ENCODE measurements at regions not wholly inside any gene's neighbourhood (a gene's known extent, or its start where the extent isn't known, plus 50 kb on each side); places are given as distances from the start of the nearest gene placed in this dataset.

DNA sequence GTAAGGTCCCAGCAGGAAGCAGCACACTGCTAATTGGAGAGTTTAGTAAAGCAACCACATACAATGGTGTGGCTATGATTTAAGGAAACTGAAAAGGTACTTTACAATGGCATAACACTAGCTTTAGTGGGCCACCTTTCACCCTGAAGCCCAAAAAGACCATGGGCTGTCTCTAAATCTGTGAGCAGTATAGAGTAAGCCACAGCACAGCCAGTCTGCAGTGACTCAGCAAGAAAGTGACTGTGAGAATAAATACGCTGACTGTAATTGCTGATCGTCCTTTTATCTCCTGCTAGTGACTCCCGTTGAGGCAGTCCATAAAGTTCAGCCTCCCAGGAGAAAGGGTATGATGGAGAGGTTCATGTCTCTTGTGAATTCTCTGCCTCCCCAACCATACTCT, 679.8 kb upstream of the KIF2B start:
- H3K27me3 ChIP-seq (ENCODE audit: control insufficient read depth, insufficient read depth, low read length) = no peaks in the 10 kb centered on the region
- DNase-seq (ENCODE audit: low read depth, low spot score) (no peak), ATAC-seq (no peak)
- intact Hi-C loops (cut with micrococcal nuclease; ENCODE audit: unreplicated experiment) = loop anchor here (10.0 kb wide), 1 partner anchor 58 kb away; no protein-coding TSS in a partner anchor
- TF ChIP-seq CTCF (IDR thresholded peaks at IDR 0.05) (no peak), SIN3A (IDR thresholded peaks at IDR 0.05; ENCODE audit: borderline replicate concordance, insufficient read depth, low read depth, low read length) (no peak), POLR2AphosphoS5 (IDR thresholded peaks at IDR 0.05; ENCODE audit: low read depth, low read length) (no peak), REST (IDR thresholded peaks at IDR 0.05; ENCODE audit: insufficient read depth in 1 of 2, low read depth in 2 of 2, low read length in 1 of 2) (no peak), TCF7L2 (IDR thresholded peaks at IDR 0.05; ENCODE audit: low read depth, low read length) (no peak)
- ChIA-PET POLR2A (no interaction called here), CTCF (no interaction called here)
- H3K4me1 ChIP-seq (ENCODE audit: control insufficient read depth, insufficient read depth, low read length) = no peaks in the 10 kb centered on the region
- no peak overlapping the region for H3K27ac ChIP-seq (ENCODE audit: low read length)
- no peaks in the 10 kb centered on the region for H3K36me3 ChIP-seq (ENCODE audit: control insufficient read depth, insufficient read depth, low read length)
- BruUV-seq (replicated peaks) = no TSS peak
- peaks cover 2% of the 10 kb centered on the region for H3K9me3 ChIP-seq (ENCODE audit: control insufficient read depth, insufficient read depth, low read depth, low read length)
- no peak overlapping the region for H3K4me3 ChIP-seq (ENCODE audit: low read depth in 2 of 2, low read length in 2 of 2)
- in situ Hi-C loops (cut with HindIII; ENCODE audit: low pct_unique_long_range_greater_than_20kb, low sequenced_read_pairs) = no loop called here

DNA sequence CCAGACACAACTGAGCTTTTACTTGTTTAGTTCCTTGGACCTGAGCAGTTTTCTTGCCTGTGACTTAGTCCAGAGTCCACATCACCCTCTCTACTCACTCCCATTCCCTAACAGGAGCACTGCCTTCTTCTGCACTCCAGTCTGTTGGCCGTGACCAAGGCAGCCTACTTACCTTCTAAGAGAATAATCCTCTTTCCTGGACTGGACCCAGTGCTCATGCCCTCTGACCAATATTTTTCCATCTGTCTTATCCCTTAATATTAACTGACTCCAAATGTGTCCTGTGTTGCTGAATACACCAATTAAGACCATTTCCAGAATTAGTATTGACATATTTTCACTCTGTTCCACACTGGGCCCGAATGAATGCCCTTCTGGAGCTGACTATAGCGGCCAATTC, 681.0 kb upstream of the KIF2B start:
- ATAC-seq (no peak), DNase-seq (ENCODE audit: low read depth, low spot score) (no peak)
- ChIA-PET CTCF (no interaction called here), POLR2A (no interaction called here)
- Histone ChIP-seq H3K36me3 (ENCODE audit: control insufficient read depth, insufficient read depth, low read length) (no peaks in the 10 kb centered on the region), H3K27ac (ENCODE audit: low read length) (no peak overlapping the region), H3K27me3 (ENCODE audit: control insufficient read depth, insufficient read depth, low read length) (no peaks in the 10 kb centered on the region), H3K9me3 (ENCODE audit: control insufficient read depth, insufficient read depth, low read depth, low read length) (peaks cover 2% of the 10 kb centered on the region), H3K4me1 (ENCODE audit: control insufficient read depth, insufficient read depth, low read length) (no peaks in the 10 kb centered on the region), H3K4me3 (ENCODE audit: low read depth in 2 of 2, low read length in 2 of 2) (no peak overlapping the region)
- in situ Hi-C loops (cut with HindIII; ENCODE audit: low pct_unique_long_range_greater_than_20kb, low sequenced_read_pairs) (no loop called here), intact Hi-C loops (cut with micrococcal nuclease; ENCODE audit: unreplicated experiment) (loop anchor here (10.0 kb wide), 1 partner anchor 57 kb away; no protein-coding TSS in a partner anchor)
- TF ChIP-seq POLR2AphosphoS5 (IDR thresholded peaks at IDR 0.05; ENCODE audit: low read depth, low read length) (no peak), SIN3A (IDR thresholded peaks at IDR 0.05; ENCODE audit: borderline replicate concordance, insufficient read depth, low read depth, low read length) (no peak), TCF7L2 (IDR thresholded peaks at IDR 0.05; ENCODE audit: low read depth, low read length) (no peak), CTCF (IDR thresholded peaks at IDR 0.05) (no peak), REST (IDR thresholded peaks at IDR 0.05; ENCODE audit: insufficient read depth in 1 of 2, low read depth in 2 of 2, low read length in 1 of 2) (no peak)
- BruUV-seq (replicated peaks) = no TSS peak

All from Panc1 (cell line).